Activated CD8-positive, alpha-beta T cell treated with anti-CD3 and anti-CD28 coated beads for 36 hours (primary cell): ENCODE measurements at regions not wholly inside any gene's neighbourhood (a gene's known extent, or its start where the extent isn't known, plus 50 kb on each side); places are given as distances from the start of the nearest gene placed in this dataset.

Source experiments
- ATAC-seq: fragments of 200-7000 bp; cut with Tn5 transposase; one replicate; pipeline ENCODE4 v1.10.0; 2021; ENCODE audit warnings: mild to moderate bottlenecking, moderate library complexity
- CTCF ChIA-PET: fragments of 350-600 bp; sonication (Branson Sonifier 250); formaldehyde crosslinking; loops from one replicate; lab custom pipeline; 2021; ENCODE audit warnings: antibody characterized with exemption; lab: Charles Lee
- POLR2A ChIA-PET: fragments of 350-600 bp; sonication (Branson Sonifier 250); formaldehyde crosslinking; loops from one replicate; lab custom pipeline; 2021; ENCODE audit warnings: antibody characterized with exemption; lab: Charles Lee
- DNase-seq: peaks from one replicate; pipeline ENCODE4 v3.0.0-alpha.2; 2020
- H3K27ac Mint-ChIP-seq: one replicate; pipeline ENCODE4 v1.8.0; 2021; ENCODE audit warnings: mild to moderate bottlenecking, mixed read lengths
- H3K27me3 Mint-ChIP-seq: one replicate; pipeline ENCODE4 v1.8.0; 2021; ENCODE audit warnings: mixed read lengths
- H3K36me3 Mint-ChIP-seq: one replicate; pipeline ENCODE4 v1.8.0; 2021; ENCODE audit warnings: low read depth, mixed read lengths
- H3K4me1 Mint-ChIP-seq: one replicate; pipeline ENCODE4 v1.8.0; 2021; ENCODE audit warnings: low read depth, mixed read lengths
- H3K4me3 Mint-ChIP-seq: one replicate; pipeline ENCODE4 v1.8.0; 2021; ENCODE audit warnings: mild to moderate bottlenecking, moderate library complexity, mixed read lengths
- H3K9me3 Mint-ChIP-seq: one replicate; pipeline ENCODE4 v1.8.0; 2021; ENCODE audit warnings: mixed read lengths
- CTCF ChIP-seq: fragments of 200-600 bp; IDR thresholded peaks from one replicate; pipeline ENCODE4 v1.8.0; 2022; ENCODE audit warnings: antibody characterized with exemption, mild to moderate bottlenecking
- intact Hi-C: fragments of 100-400 bp; cut with micrococcal nuclease; formaldehyde crosslinking; loops from one replicate; pipeline ENCODE4 v1.10.0; 2022

GRCh38 chr2:144948205-144948855, 428.4 kb upstream of the ZEB2 start:
- intact Hi-C loops = no loop called here
- TF ChIP-seq CTCF = no peak
- no peaks in the 10 kb centered on the region for H3K27me3 Mint-ChIP-seq
- no peaks in the 10 kb centered on the region for H3K4me1 Mint-ChIP-seq
- ATAC-seq (peak; percentile 20), DNase-seq (no peak)
- H3K9me3 Mint-ChIP-seq = no peaks in the 10 kb centered on the region
- ChIA-PET CTCF (no interaction called here), POLR2A (no interaction called here)
- no peaks in the 10 kb centered on the region for H3K36me3 Mint-ChIP-seq
- H3K4me3 Mint-ChIP-seq = no peak overlapping the region
- no peak overlapping the region for H3K27ac Mint-ChIP-seq

- CTCF ChIA-PET = no interaction called here
- Mint-ChIP-seq H3K27ac (no peak overlapping the region), H3K27me3 (no peaks in the 10 kb centered on the region), H3K4me1 (no peaks in the 10 kb centered on the region), H3K9me3 (no peaks in the 10 kb centered on the region), H3K36me3 (no peaks in the 10 kb centered on the region), H3K4me3 (no peak overlapping the region)
- POLR2A ChIA-PET = no interaction called here
- DNase-seq (no peak), ATAC-seq (no peak)
- intact Hi-C loops = no loop called here
- no peak for TF ChIP-seq CTCF
Measured at GRCh38 chr2:144947709-144948037, 427.8 kb upstream of the ZEB2 start.

GRCh38 chr2:144946263-144946662, 426.3 kb upstream of the ZEB2 start:
- Mint-ChIP-seq H3K4me3 (no peak overlapping the region), H3K9me3 (no peaks in the 10 kb centered on the region), H3K36me3 (no peaks in the 10 kb centered on the region), H3K27ac (no peak overlapping the region), H3K27me3 (no peaks in the 10 kb centered on the region), H3K4me1 (no peaks in the 10 kb centered on the region)
- no peak for TF ChIP-seq CTCF
- ChIA-PET CTCF (no interaction called here), POLR2A (interaction anchor here (0.6 kb wide), 1 partner anchor 1503 kb away, joined by 3 read pairs; no protein-coding TSS in a partner anchor)
- intact Hi-C loops = no loop called here
- DNase-seq (no peak), ATAC-seq (no peak)

- intact Hi-C loops = no loop called here
- POLR2A ChIA-PET = no interaction called here
- Mint-ChIP-seq H3K9me3 (no peaks in the 10 kb centered on the region), H3K36me3 (no peaks in the 10 kb centered on the region), H3K27ac (no peak overlapping the region), H3K27me3 (peaks cover 1% of the 10 kb centered on the region), H3K4me3 (no peak overlapping the region), H3K4me1 (no peaks in the 10 kb centered on the region)
- no peak for ATAC-seq
- DNase-seq = no peak
- no peak for TF ChIP-seq CTCF
- CTCF ChIA-PET = no interaction called here
Measured at GRCh38 chr2:144944546-144945220, 424.8 kb upstream of the ZEB2 start.

GRCh38 chr2:144943986-144944385, 424.1 kb upstream of the ZEB2 start:
- CTCF ChIA-PET = no interaction called here
- no peak overlapping the region for H3K27ac Mint-ChIP-seq
- H3K4me3 Mint-ChIP-seq = no peak overlapping the region
- no peaks in the 10 kb centered on the region for H3K4me1 Mint-ChIP-seq
- no peaks in the 10 kb centered on the region for H3K9me3 Mint-ChIP-seq
- no peak for ATAC-seq
- DNase-seq = no peak
- H3K27me3 Mint-ChIP-seq = peaks cover 1% of the 10 kb centered on the region
- intact Hi-C loops = no loop called here
- TF ChIP-seq CTCF = no peak
- no peaks in the 10 kb centered on the region for H3K36me3 Mint-ChIP-seq
- POLR2A ChIA-PET = no interaction called here
